Medulla oblongata (tissue), 1 donor: ENCODE measurements at regions not wholly inside any gene's neighbourhood (a gene's known extent, or its start where the extent isn't known, plus 50 kb on each side); places are given as distances from the start of the nearest gene placed in this dataset.
A peak's percentile ranks its signal among the peaks of the same experiment; 100 is the strongest.

Experiments
- DNase-seq: peaks from one replicate; pipeline ENCODE4 v3.0.0-alpha.2; 2015; ENCODE audit errors: extremely low spot score

- DNase-seq: no peak
These were observed 85.8 kb upstream of the PRNP start for GRCh38 chr20:4600308-4601014.

DNA sequence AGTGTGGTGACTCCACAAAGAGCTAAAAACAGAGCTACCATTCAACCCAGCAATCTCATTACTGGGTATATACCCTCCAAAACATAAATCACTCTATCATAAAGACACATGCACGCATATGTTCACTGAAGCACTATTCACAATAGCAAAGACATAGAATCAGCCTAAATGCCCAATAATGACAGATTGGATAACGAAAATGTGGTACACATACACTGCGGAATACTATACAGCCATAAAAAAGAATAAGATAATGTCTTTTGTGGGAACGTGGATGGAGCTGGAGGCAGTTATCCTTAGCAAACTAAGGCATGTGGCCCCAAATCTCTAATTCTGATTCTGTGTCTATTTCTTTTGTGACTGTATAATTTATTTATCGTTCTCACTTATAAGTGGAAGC lies 89.0 kb upstream of the PRNP start:
- no peak for DNase-seq

DNA sequence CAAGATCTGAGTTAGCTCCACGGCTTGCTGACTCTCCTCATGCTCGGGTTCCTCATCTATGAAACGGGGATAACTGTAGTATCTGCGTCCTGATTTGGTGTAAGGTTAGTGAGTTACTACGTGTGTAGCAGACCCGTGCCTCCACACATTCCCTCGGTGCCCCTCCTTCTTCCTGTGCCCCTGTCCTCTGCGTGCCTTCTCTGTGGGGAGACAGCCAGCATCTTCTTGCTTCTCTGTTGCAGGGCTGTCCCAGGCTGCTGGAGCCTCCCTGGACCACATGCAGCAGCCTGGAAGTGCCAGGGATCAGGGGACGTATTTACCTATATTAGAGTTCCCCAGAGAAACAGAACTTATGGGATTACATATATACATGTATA lies 93.1 kb upstream of the PRNP start:
- no peak for DNase-seq

GRCh38 chr20:4592316-4593148 lies 93.7 kb upstream of the PRNP start:
- peak; percentile 41 for DNase-seq

DNA sequence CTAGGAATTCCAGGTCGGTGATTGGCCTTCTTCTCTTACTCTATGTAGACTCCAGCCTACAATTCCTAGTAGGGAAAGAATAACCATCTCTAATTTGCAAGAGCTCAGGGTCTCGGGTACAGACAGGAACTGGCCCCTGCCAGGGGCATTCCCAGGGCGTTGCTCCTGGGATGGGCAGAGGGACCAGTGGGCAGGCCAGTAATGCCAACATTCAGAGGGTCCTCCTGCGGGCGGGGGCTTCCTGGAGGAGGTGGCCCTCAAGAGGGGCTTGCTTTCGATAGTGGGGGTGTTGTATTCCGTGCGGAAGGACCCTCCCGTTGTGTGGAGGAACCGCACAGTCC lies 94.3 kb upstream of the PRNP start:
- no peak for DNase-seq

DNA sequence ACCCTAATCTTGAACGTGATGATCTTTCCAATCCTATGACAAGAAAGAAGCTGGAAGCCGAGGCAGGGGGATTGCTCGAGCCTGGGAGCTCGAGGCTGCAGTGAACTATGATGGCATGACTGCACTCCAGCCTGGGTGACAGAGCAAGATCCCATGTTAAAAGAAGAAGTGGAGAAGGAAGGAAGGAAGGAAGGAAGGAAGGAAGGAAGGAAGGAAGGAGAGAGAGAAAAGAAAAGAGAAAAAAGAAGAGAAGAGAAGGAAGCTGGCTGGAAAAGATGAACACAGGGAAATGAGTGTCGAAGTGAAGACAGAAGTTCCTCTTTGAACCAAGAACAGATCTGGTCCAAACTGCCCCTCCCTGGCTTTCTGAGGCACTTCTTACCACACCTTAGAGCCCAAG lies 100.5 kb upstream of the PRNP start:
- DNase-seq: no peak

DNA sequence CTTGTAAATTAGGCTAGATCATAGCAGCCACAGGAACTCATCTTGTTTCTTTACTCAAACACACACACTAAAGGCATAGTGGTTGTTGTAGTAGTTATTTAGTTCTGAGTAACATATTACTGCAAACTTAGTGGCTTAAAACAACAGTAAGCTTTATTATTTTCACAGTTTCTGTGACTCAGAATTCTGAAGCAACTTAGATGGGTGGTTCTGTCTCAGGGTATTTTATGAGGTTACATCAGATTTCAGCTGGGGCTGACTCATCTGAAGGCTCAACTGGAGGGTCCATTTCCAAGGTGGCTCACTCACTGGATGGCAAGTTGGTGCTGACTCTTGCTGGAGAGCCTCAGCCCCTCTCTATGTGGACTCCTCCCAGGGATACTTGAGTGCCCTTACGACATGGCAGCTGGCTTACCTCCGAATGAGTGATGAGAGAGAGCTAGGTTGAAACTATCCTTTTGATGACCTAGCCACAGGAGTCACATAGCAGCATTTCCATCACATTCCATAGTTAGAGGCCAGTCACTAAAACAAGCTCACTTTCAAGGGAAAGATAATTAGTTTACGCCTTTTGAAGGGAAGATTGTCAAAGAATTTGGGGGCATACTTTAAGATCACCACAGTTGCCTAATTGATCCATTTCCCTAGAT lies 101.0 kb upstream of the PRNP start:
- no peak for DNase-seq

DNA sequence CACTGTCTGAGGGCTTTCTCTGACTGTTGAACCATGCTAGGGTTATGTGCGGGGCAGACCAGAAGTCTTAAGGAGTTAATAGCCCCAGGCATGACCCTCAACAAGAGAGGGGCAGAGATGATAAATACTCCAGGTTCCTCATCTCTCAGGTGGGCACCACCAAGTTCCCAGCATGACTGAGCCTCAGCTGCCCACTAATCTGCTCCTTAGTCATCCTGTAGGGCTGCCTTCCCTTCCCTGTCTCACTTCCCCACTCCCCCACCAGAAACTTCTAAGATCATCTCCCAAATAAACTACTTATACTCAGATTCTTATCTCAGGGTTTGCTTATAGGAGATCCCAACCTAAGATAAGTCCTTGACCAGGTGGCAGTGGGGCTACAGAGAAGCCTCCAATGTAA lies 101.7 kb upstream of the PRNP start:
- no peak for DNase-seq

GRCh38 chr20:4581838-4582237 lies 104.4 kb upstream of the PRNP start:
- no peak for DNase-seq

GRCh38 chr20:4578375-4578774 lies 107.9 kb upstream of the PRNP start:
- no peak for DNase-seq

DNA sequence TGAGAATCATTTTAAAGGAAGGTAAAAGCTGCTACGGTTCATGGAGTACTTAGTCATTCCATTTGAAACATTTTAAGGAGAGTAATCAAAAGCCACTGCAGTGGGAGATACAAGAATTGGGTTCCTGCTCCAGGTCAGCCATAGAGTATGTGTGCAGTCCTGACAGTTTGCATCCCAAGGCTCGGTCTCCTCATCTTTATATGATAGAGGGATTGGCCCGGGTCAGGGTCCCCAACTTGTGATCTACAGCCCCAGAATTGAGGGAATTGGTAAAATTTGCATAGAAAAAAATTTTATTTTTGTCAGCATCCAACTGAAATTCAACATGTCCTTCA lies 111.9 kb upstream of the PRNP start:
- no peak for DNase-seq

GRCh38 chr20:4573564-4574355 lies 112.5 kb upstream of the PRNP start:
- no peak for DNase-seq

- no peak for DNase-seq
These were observed 114.3 kb upstream of the PRNP start for GRCh38 chr20:4571759-4572531.

DNA sequence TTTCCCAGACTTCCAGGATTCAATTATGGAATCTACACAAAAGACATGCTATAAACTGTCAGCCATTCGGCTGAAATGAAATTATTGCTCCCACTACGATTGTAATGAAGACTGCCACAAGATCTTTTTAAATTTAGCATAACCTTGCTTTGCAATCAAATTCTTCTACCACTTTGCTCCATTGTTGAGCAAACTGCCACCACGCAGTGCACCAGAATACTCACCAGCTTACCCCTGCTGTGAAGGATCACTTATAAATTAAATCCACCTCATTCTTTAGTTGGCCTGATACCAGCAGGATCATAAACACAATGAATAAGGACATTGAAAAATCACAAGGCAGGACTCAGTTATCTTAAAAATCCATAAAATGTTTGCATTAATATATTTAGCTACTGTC lies 116.4 kb upstream of the PRNP start:
- DNase-seq: no peak

- DNase-seq: no peak
These were observed 117.2 kb upstream of the PRNP start for GRCh38 chr20:4569092-4569491.

GRCh38 chr20:4568361-4568959 lies 117.8 kb upstream of the PRNP start:
- no peak for DNase-seq

GRCh38 chr20:4567170-4567569 lies 119.1 kb upstream of the PRNP start:
- DNase-seq: peak; percentile 5

GRCh38 chr20:4563534-4563933 lies 122.7 kb upstream of the PRNP start:
- DNase-seq: no peak

GRCh38 chr20:4563031-4563430 lies 123.2 kb upstream of the PRNP start:
- DNase-seq: no peak

GRCh38 chr20:4560667-4561066 lies 125.6 kb upstream of the PRNP start:
- no peak for DNase-seq

GRCh38 chr20:4559906-4560305 lies 126.3 kb upstream of the PRNP start:
- DNase-seq: no peak
